Heart right ventricle (tissue), 16 donors: ENCODE measurements at regions not wholly inside any gene's neighbourhood (a gene's known extent, or its start where the extent isn't known, plus 50 kb on each side); places are given as distances from the start of the nearest gene placed in this dataset.

ENCODE experiments used
- ATAC-seq, 8 donors: fragments of 200-7000 bp; cut with Tn5 transposase; one replicate each; pipeline ENCODE4 v1.9.1; 2020; ENCODE audit warnings: mild to moderate bottlenecking in 8 of 8, moderate library complexity in 8 of 8, moderate number of reproducible peaks in 1 of 8
- DNase-seq, 2 donors: peaks; one replicate each; pipeline ENCODE4 v3.0.0-alpha.2; 2020
- H3K27ac ChIP-seq, 10 donors: fragments of 200-600 bp; sonication (generic) in 2 of 10; one replicate each; pipeline versions ENCODE4 v1.5.0 to v1.8.0; 2020 to 2022; ENCODE audit warnings: mild to moderate bottlenecking in 3 of 10
- H3K27me3 ChIP-seq, 7 donors: fragments of 200-600 bp; one replicate each; pipeline ENCODE4 v1.8.0; 2021 to 2022; ENCODE audit warnings: mild to moderate bottlenecking in 2 of 7
- H3K36me3 ChIP-seq, 9 donors: fragments of 200-600 bp; sonication (generic) in 1 of 9; one replicate each; pipeline versions ENCODE4 v1.5.0 to v1.8.0; 2020 to 2022; ENCODE audit warnings: mild to moderate bottlenecking in 2 of 9
- H3K4me1 ChIP-seq, 9 donors: fragments of 200-600 bp; sonication (generic) in 1 of 9; one replicate each; pipeline versions ENCODE4 v1.5.0 to v1.8.0; 2020 to 2022; ENCODE audit warnings: mild to moderate bottlenecking in 4 of 9
- H3K4me3 ChIP-seq, 10 donors: fragments of 200-600 bp; sonication (generic) in 2 of 10; one replicate each; pipeline versions ENCODE4 v1.5.0 to v1.8.0; 2020 to 2022; ENCODE audit warnings: mild to moderate bottlenecking in 7 of 10, moderate library complexity in 2 of 10
- H3K9me3 ChIP-seq, 11 donors: fragments of 200-600 bp in 10 of 11; sonication (generic) in 2 of 11; one replicate each; pipeline versions ENCODE4 v1.5.0 to v1.8.0; 2013 to 2022; ENCODE audit warnings: mild to moderate bottlenecking in 2 of 11, control low read depth in 1 of 11, moderate library complexity in 1 of 11
- CTCF ChIP-seq, 9 donors: fragments of 200-600 bp; sonication (generic) in 2 of 9; IDR thresholded peaks; one replicate each; pipeline versions ENCODE4 v1.5.0 to v1.8.0; 2021 to 2022; ENCODE audit warnings: antibody characterized with exemption in 9 of 9, mild to moderate bottlenecking in 5 of 9, moderate library complexity in 1 of 9
- WGBS, 2 donors: extraction: QIAGEN DNeasy Blood & Tissue Kit; methylation state at CpG; one replicate each; pipeline ENCODE4 v1.1.7; 2013; ENCODE audit warnings: inconsistent platforms in 1 of 2; 5-methylcytosine and 5-hydroxymethylcytosine counted together
- intact Hi-C, 10 donors: fragments of 100-400 bp; cut with DNase I; formaldehyde crosslinking; loops; one replicate each; pipeline versions ENCODE4 v1.11.1 to v1.14.2; 2022
- donor health status: Arrhythmogenic right ventricular cardiomyopathy.
- donor health status: ischemic (EF 13 %, LVEDD 7.1; RV severe dilation, severe dysfunction).
- donor health status: healthy with polysubstance abuse.
- donor health status: DM: no; HTN: yes; CAD: no.
- donor health status: DM: no; HTN: no; CAD: no.
- donor health status: ischemic (EF 25% LVEDD 6.9; RV normal size, moderate dysfunction).
- donor health status: ischemic (EF 25% LVEDD 5.7; RV mildly dilated, moderate dysfunction).
- donor health status: healthy.
- donor health status: DM: yes; HTN: yes; CAD: no.
- donor health status: Ischemic cardiomyopathy.
- donor health status: ischemic (EF 35%, LVEDD 5.7; RV mildly dilated, moderate dysfunction).
- donor health status: nonischemic (EF 11% LVEDD 7.7; RV severe dilation, severe dysfunction).
- donor health status: DM: yes; HTN: yes; CAD: no.
- donor health status: PGD.
- donor health status: ischemic (EF 29% LVEDD 5.4; RV normal size, mild dysfunction).
- donor health status: nonischemic (EF 23%, LVEDD 6.1; RV moderate dilation, normal function).

- intact Hi-C loops: no loop called here
Measured at GRCh38 chr6:169847901-169848311, 96.5 kb downstream of the ERMARD start.

GRCh38 chr6:169847141-169847674 is 95.8 kb downstream of the ERMARD start:
- ATAC-seq (no peak), DNase-seq (no peak)
- WGBS, 2 donors: 58 to 65% methylated on average over 12 of the region's 12 CpGs
- H3K27ac ChIP-seq: no peak overlapping the region
- no peaks in the 10 kb centered on the region for H3K9me3 ChIP-seq
- H3K36me3 ChIP-seq: no peaks in the 10 kb centered on the region
- H3K4me3 ChIP-seq: no peak overlapping the region
- H3K4me1 ChIP-seq: peaks cover 0 to 16% (median 12%) of the 10 kb centered on the region in 9 donors
- intact Hi-C loops: no loop called here
- H3K27me3 ChIP-seq: peaks cover 0 to 24% (median 3%) of the 10 kb centered on the region in 7 donors
- TF ChIP-seq CTCF (IDR thresholded peaks at IDR 0.05): no peak

More at GRCh38 chr6:169847901-169848311, 96.5 kb downstream of the ERMARD start:
- Histone ChIP-seq H3K36me3 (no peaks in the 10 kb centered on the region), H3K27ac (no peak overlapping the region), H3K4me3 (no peak overlapping the region), H3K4me1 (peaks cover 0 to 22% (median 19%) of the 10 kb centered on the region in 9 donors), H3K9me3 (no peaks in the 10 kb centered on the region), H3K27me3 (peaks cover 0 to 23% (median 3%) of the 10 kb centered on the region in 7 donors)
- TF ChIP-seq CTCF (IDR thresholded peaks at IDR 0.05): no peak
- DNase-seq (no peak), ATAC-seq (no peak)
- whole genome bisulfite sequencing, 2 donors: 89 to 90% methylated on average over 8 of the region's 8 CpGs

- 87 to 89% methylated on average over 17 of the region's 17 CpGs for WGBS, 2 donors
- Histone ChIP-seq H3K27me3 (peaks cover 0 to 24% (median 3%) of the 10 kb centered on the region in 7 donors), H3K4me1 (peaks cover 0 to 11% (median 8%) of the 10 kb centered on the region in 9 donors), H3K27ac (no peak overlapping the region), H3K4me3 (no peak overlapping the region), H3K36me3 (no peaks in the 10 kb centered on the region), H3K9me3 (no peaks in the 10 kb centered on the region)
- TF ChIP-seq CTCF (IDR thresholded peaks at IDR 0.05): no peak
- no peak for ATAC-seq
- DNase-seq: no peak
- intact Hi-C loops: no loop called here
Measured at GRCh38 chr6:169846286-169847056, 95.0 kb downstream of the ERMARD start.

GRCh38 chr6:169845426-169846285 is 94.2 kb downstream of the ERMARD start:
- no peak for TF ChIP-seq CTCF (IDR thresholded peaks at IDR 0.05)
- H3K27me3 ChIP-seq: peaks cover 0 to 24% (median 3%) of the 10 kb centered on the region in 7 donors
- no peak for ATAC-seq

More at GRCh38 chr6:169845426-169846285, 94.2 kb downstream of the ERMARD start:
- DNase-seq: no peak
- 90 to 92% methylated on average over 24 of the region's 24 CpGs for WGBS, 2 donors
- intact Hi-C loops: no loop called here
- H3K27ac ChIP-seq: no peak overlapping the region
- H3K9me3 ChIP-seq: no peaks in the 10 kb centered on the region
- no peak overlapping the region for H3K4me3 ChIP-seq
- no peaks in the 10 kb centered on the region for H3K36me3 ChIP-seq
- H3K4me1 ChIP-seq: peaks cover 0 to 3% (median under 1%) of the 10 kb centered on the region in 9 donors
